C4-2B (cell line): ENCODE measurements at regions not wholly inside any gene's neighbourhood (a gene's known extent, or its start where the extent isn't known, plus 50 kb on each side); places are given as distances from the start of the nearest gene placed in this dataset.

Source experiments
- CTCF ChIP-seq: fragments of 450-650 bp; conservative IDR thresholded peaks from 2 replicates; pipeline ENCODE4 v1.5.1; 2017; ENCODE audit warnings: mild to moderate bottlenecking
- ZFX ChIP-seq: fragments of 450-650 bp; IDR thresholded peaks from 2 replicates; pipeline ENCODE4 v1.6.1; 2017

GRCh38 chr7:32248522-32248921 lies 178.3 kb upstream of the PDE1C start:
- TF ChIP-seq CTCF (no peak), ZFX (no peak)
